ENCODE measurements at regions not wholly inside any gene's neighbourhood (a gene's known extent, or its start where the extent isn't known, plus 50 kb on each side); places are given as distances from the start of the nearest gene placed in this dataset.

DNA sequence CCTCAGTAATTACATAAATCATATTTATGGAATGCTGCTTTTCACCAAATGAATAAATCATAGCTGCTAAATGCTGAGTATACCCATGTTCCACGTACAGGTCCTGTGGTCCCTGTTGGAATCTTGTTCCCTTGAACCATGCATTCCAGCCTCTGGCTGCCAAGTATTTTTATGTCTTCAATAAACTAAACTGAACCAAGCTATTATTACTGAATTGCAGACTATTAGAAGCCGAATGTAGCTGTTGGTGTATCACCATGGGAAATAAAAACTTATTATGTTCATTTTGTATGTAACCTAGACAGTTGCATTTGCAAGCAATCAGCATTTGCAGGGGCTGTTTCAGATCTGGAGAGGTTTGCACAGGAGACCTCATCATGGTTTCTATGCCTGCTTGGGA lies 362.4 kb downstream of the ADCYAP1 start:
- TF ChIP-seq SIN3A (IDR thresholded peaks at IDR 0.05; ENCODE audit: borderline replicate concordance, low read depth, low read length) (no peak), FOXJ3 (CRISPR knock-in tag; IDR thresholded peaks at IDR 0.05) (no peak), CHD2 (IDR thresholded peaks at IDR 0.05; ENCODE audit: low read length, partially characterized antibody) (no peak), EP300 (IDR thresholded peaks at IDR 0.05; ENCODE audit: borderline replicate concordance in 1 of 2, low read depth in 1 of 2, low read length in 1 of 2) (no peak), JUND (IDR thresholded peaks at IDR 0.05) (no peak), NRF1 (IDR thresholded peaks at IDR 0.05; ENCODE audit: low read depth, low read length) (no peak)
- TF ChIP-seq, protein P1, sequence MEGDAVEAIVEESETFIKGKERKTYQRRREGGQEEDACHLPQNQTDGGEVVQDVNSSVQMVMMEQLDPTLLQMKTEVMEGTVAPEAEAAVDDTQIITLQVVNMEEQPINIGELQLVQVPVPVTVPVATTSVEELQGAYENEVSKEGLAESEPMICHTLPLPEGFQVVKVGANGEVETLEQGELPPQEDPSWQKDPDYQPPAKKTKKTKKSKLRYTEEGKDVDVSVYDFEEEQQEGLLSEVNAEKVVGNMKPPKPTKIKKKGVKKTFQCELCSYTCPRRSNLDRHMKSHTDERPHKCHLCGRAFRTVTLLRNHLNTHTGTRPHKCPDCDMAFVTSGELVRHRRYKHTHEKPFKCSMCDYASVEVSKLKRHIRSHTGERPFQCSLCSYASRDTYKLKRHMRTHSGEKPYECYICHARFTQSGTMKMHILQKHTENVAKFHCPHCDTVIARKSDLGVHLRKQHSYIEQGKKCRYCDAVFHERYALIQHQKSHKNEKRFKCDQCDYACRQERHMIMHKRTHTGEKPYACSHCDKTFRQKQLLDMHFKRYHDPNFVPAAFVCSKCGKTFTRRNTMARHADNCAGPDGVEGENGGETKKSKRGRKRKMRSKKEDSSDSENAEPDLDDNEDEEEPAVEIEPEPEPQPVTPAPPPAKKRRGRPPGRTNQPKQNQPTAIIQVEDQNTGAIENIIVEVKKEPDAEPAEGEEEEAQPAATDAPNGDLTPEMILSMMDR (IDR thresholded peaks at IDR 0.05), result no peak
- TF ChIP-seq, protein P2, sequence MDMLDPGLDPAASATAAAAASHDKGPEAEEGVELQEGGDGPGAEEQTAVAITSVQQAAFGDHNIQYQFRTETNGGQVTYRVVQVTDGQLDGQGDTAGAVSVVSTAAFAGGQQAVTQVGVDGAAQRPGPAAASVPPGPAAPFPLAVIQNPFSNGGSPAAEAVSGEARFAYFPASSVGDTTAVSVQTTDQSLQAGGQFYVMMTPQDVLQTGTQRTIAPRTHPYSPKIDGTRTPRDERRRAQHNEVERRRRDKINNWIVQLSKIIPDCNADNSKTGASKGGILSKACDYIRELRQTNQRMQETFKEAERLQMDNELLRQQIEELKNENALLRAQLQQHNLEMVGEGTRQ (IDR thresholded peaks at IDR 0.05; ENCODE audit: borderline replicate concordance, low read depth, low read length), result no peak
- TF ChIP-seq, protein P3, sequence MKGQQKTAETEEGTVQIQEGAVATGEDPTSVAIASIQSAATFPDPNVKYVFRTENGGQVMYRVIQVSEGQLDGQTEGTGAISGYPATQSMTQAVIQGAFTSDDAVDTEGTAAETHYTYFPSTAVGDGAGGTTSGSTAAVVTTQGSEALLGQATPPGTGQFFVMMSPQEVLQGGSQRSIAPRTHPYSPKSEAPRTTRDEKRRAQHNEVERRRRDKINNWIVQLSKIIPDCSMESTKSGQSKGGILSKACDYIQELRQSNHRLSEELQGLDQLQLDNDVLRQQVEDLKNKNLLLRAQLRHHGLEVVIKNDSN (IDR thresholded peaks at IDR 0.05; ENCODE audit: borderline replicate concordance, low read depth), result no peak

All from SK-N-SH (cell line).